HG03045 (cell line): ENCODE measurements at regions not wholly inside any gene's neighbourhood (a gene's known extent, or its start where the extent isn't known, plus 50 kb on each side); places are given as distances from the start of the nearest gene placed in this dataset.

Experiments used
- ATAC-seq: cut with Tn5 transposase; IDR thresholded peaks from one replicate; pipeline ENCODE4 v1.9.1; 2021; ENCODE audit warnings: mild to moderate bottlenecking, moderate library complexity; ENCODE audit not compliant: unreplicated experiment

DNA sequence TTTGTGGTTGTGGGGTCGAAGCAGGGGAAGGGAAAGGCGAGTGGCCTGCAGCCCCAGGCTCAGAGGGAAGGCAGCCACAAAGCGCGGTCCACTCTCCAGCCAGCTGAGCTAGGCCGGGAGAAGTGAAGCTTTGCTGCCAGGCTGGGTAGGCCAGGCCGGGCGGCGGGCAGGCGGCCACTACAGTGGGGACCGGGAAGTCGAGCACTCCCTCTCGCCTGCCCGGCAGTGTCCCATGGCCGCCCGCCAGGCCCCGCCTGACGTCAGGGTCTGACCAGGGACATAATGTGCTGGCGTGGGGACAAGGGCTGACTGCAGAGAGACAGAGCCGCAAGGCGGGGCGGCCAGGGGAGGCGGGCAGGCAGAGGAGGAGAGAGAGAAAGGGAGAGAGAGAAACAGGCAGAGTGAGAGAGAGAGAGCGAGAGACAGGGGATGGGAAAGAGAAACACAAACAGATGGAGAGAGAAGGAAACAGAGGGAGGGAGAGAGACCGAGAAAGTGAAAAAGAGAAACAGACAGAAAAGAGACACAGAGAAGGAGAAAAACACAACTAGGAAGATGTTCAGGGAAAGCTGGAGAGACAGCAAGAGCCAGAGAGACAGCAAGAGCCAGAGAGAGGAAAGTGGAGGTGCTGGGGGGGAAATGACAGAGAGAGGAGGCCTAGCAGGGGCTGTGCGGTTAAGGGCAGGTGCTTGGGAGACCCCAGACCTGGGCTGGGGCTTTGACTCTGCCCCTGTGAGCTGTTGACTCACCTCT lies 94.5 kb upstream of the PTPN1 start:
- no peak for ATAC-seq

GRCh38 chr20:50416269-50417022 lies 93.7 kb upstream of the PTPN1 start:
- ATAC-seq = no peak

- ATAC-seq = no peak
Measured at GRCh38 chr20:50417023-50417329, 93.2 kb upstream of the PTPN1 start.

DNA sequence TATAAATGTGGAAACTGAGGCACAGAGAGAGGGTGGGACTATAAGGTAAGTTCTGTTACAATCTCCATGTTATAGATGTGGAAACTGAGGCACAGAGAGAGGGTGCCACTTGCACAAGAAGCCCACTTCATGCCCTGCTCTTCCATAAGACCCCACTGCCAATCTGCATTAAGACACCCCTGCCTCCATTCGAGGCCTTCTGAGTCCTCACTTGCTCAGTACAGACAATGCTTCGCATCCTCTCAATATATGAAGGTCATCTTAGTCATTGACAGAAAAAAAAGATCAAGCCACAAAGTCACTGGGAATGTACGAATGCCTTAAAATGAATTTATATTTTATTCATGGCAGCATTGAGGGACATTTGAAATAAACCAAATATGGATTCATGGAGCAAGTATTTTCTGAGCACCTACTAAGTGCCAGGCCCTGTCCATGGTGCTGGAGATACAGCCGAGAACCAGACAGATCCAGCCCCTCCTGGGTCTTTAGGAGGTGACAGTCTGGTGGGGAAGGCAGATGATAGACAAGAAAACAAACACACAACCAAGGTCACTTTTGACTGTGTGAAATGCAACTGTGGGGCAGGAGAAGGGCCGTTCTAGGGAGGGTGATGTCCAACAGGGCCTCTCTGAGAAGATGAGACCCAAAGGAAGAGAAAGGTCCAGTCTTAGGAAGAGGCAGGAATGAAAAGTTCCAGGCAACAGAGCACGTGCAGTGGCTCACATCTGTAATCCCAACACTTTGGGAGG lies 92.5 kb upstream of the PTPN1 start:
- no peak for ATAC-seq

- ATAC-seq = no peak
Measured at GRCh38 chr20:50418890-50419642, 91.1 kb upstream of the PTPN1 start.

GRCh38 chr20:50420380-50420779 lies 89.8 kb upstream of the PTPN1 start:
- no peak for ATAC-seq

DNA sequence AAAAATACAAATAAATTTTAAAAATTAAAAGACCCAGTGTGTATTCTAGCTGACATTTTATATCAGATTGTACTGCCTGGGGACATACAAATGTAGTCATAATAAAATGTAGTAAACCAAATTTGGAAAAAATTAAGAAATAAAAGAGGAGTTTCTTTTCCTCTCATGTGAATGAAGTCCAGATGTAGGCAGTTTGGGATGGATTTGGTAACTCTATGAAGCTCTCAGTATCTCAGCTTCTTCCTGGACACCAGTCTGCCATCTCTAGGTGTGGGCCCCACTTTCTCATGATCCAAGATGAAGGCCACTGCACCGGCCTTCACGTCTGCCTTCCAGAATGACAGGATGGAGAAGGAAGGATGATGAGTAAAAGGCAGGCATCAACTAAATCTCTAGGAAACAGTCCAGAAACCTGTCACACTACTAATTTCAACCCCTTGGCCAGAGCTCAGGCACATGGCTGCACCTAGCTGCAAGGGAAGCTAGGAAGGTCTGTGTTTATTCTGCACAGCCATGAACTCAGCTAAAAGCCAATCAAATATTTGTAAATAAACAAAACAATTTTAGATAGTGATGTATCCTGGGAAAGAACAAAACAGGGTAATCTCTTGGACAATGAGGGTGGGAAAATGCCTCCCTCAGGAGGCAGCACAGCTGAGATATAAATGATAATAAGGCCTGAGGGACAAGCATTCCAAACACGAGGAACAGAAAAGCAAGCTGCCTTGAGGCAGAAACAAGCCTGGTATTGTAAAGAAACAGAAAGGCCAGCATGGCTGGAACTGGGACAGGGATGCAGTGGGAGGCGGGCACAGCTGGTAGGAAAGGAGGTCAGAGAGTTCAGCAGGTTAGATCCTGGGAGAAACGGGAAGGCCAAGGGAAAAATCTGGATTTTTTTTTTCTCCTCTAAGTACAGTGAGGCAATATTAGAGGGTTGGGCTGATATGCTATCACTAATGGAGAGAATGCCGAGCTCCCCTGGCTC lies 88.5 kb upstream of the PTPN1 start:
- ATAC-seq = no peak

DNA sequence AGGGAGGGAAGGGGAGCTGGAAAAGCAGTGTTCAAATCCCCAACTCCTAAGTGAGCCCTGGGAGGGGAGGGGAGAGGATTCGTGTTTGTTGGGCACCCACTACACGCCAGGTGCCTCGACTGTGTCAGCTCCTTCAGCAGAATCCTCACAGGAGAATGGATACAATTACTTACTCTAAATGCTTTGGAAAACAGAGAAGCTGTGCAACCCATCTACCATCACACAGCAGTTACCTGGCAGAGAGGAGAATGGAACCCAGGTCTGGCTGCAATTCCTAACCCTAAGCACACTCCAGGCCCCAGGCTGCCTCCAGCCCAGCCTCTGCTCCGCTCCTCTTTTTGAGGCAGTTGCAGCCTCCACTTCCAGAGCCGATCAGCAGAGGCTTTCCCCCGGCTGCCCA lies 86.4 kb upstream of the PTPN1 start:
- ATAC-seq = no peak

- no peak for ATAC-seq
Measured at GRCh38 chr20:50425076-50425475, 85.1 kb upstream of the PTPN1 start.

DNA sequence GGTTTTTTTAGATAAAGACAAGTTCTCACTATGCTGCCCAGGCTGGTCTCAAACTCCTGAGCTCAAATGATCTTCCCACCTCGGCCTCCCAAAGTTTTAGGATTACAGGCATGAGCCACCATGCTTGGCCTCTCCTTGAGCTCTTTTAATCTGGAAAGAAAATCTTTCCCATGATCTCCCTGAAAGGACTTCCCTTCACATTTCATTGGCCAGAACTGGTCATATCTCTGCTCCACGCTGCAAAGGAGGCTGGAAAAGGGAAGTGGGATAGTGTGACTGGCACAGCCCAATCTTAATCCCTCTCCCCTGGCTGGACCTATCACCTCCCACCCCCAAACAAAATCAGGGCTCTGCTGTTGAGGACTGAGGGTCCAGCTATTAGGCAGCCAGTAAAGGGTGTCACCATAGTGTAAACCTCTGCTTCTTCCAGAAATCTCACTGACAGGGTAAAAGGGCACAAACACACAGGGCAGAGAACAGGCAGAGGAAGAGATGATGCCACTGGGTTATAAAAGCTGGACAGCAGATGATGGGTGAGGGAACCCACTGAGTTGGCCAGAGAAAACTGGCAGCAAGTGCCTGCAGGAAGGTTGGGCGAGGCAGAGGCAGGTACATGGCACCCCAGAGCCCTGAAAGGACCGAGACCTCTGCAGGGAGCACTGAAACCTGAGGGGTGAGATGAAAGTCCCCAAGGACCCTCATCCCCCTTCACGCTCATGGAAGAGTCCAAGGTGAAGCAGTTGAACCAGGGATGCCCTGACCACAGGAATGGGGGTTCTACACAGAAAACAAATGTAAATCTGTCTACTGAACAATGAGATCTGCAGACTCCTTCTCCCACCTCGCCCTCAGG lies 83.1 kb upstream of the PTPN1 start:
- no peak for ATAC-seq

- no peak for ATAC-seq
Measured at GRCh38 chr20:50427719-50428083, 82.5 kb upstream of the PTPN1 start.

- no peak for ATAC-seq
Measured at GRCh38 chr20:50428097-50428828, 81.9 kb upstream of the PTPN1 start.

- no peak for ATAC-seq
Measured at GRCh38 chr20:50429412-50429811, 80.8 kb upstream of the PTPN1 start.

- ATAC-seq = no peak
Measured at GRCh38 chr20:50431066-50431450, 79.1 kb upstream of the PTPN1 start.

- ATAC-seq = no peak
Measured at GRCh38 chr20:50433001-50433761, 77.0 kb upstream of the PTPN1 start.

DNA sequence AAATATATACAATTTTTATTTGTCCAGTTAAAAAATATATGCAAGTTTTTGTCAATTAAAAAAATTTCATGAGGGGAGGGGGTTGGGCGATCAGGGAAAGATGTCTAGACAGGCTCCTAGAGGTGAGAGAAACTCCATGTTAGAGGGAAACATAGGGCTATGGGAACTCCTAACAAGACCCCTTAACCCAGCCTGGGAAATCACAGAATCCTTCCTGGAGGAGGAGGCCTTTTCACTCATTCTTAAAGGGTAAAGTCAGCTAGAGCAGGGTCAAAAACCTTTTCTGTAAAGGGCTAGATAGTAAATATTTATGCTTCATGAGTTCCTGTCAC lies 75.9 kb upstream of the PTPN1 start:
- no peak for ATAC-seq

- ATAC-seq = no peak
Measured at GRCh38 chr20:50434653-50435396, 75.4 kb upstream of the PTPN1 start.
